Neural cell (in vitro differentiated cells): ENCODE measurements at regions not wholly inside any gene's neighbourhood (a gene's known extent, or its start where the extent isn't known, plus 50 kb on each side); places are given as distances from the start of the nearest gene placed in this dataset.
"Not testable (repeated sequence)": the region's sequence is repeated elsewhere in the genome, so short reads cannot be mapped to it uniquely, and the experiment has no call there.

ENCODE experiments used
- H2AFZ ChIP-seq: fragments of 200-600, 300-800 bp; sonication (generic), shearing (Covaris generic); 2 replicates; pipeline ENCODE4 v1.6.0; 2014; ENCODE audit warnings: low read depth, mild to moderate bottlenecking, antibody characterized with exemption, low read length, moderate library complexity
- H3F3A ChIP-seq: fragments of 200-600 bp; shearing (Covaris generic); 2 replicates; pipeline ENCODE4 v1.6.1; 2016; ENCODE audit warnings: mild to moderate bottlenecking, moderate library complexity, mixed read lengths, antibody characterized with exemption, low read length; ENCODE audit not compliant: insufficient read depth, poor library complexity, severe bottlenecking
- H3K27ac ChIP-seq: fragments of 200-600, 300-800 bp; sonication (generic), shearing (Covaris generic); 2 replicates; pipeline ENCODE4 v1.5.1; 2014; ENCODE audit warnings: mild to moderate bottlenecking, low read length, moderate library complexity
- H3K27me3 ChIP-seq: fragments of 300-800, 200-600 bp; sonication (generic), shearing (Covaris generic); 2 replicates; pipeline ENCODE4 v1.6.0; 2014; ENCODE audit warnings: mild to moderate bottlenecking, low read depth, low read length, moderate library complexity; ENCODE audit not compliant: insufficient read depth
- H3K36me3 ChIP-seq: fragments of 300-800, 200-600 bp; sonication (generic), shearing (Covaris generic); 2 replicates; pipeline ENCODE4 v1.5.1; 2014; ENCODE audit warnings: mild to moderate bottlenecking, antibody characterized with exemption, low read length, moderate library complexity; ENCODE audit not compliant: insufficient read depth
- H3K4me2 ChIP-seq: fragments of 300-800, 200-600 bp; sonication (generic), shearing (Covaris generic); 2 replicates; pipeline ENCODE4 v1.6.0; 2014; ENCODE audit warnings: mild to moderate bottlenecking, low read length
- H3K4me3 ChIP-seq: fragments of 300-800, 200-600 bp; sonication (generic), shearing (Covaris generic); 2 replicates; pipeline ENCODE4 v1.5.1; 2014; ENCODE audit warnings: mild to moderate bottlenecking, low read length, moderate library complexity
- H3K79me2 ChIP-seq: fragments of 200-600 bp; shearing (Covaris generic); replicated peaks from 2 replicates; pipeline ENCODE4 v1.6.0; 2014; ENCODE audit warnings: mild to moderate bottlenecking, low read length, moderate library complexity; ENCODE audit not compliant: insufficient read depth
- H3K9ac ChIP-seq: fragments of 300-800, 200-600 bp; sonication (generic), shearing (Covaris generic); 2 replicates; pipeline ENCODE4 v1.6.1; 2016; ENCODE audit warnings: mild to moderate bottlenecking, low read length, mixed read lengths
- H3K9me2 ChIP-seq: fragments of 200-600 bp; shearing (Covaris generic); 2 replicates; pipeline ENCODE4 v1.6.1; 2016; ENCODE audit warnings: mild to moderate bottlenecking, low read length, mixed read lengths; ENCODE audit not compliant: insufficient read depth
- H3K9me3 ChIP-seq: fragments of 200-600, 300-800 bp; sonication (generic), shearing (Covaris generic); 2 replicates; pipeline ENCODE4 v1.6.1; 2016; ENCODE audit warnings: mild to moderate bottlenecking, mixed run types, low read length, moderate library complexity, mixed read lengths
- H4K20me1 ChIP-seq: fragments of 200-600 bp; shearing (Covaris generic); 2 replicates; pipeline ENCODE4 v1.6.1; 2016; ENCODE audit warnings: mild to moderate bottlenecking, mixed run types; ENCODE audit not compliant: insufficient read depth
- CTCF ChIP-seq: fragments of 450-650 bp; IDR thresholded peaks from 2 replicates; pipeline ENCODE4 v1.5.1; 2014; ENCODE audit warnings: antibody characterized with exemption, mild to moderate bottlenecking, moderate library complexity; ENCODE audit not compliant: poor library complexity, severe bottlenecking
- EP300 ChIP-seq: fragments of 450-650 bp; conservative IDR thresholded peaks from 2 replicates; pipeline ENCODE4 v1.6.1; 2014; ENCODE audit warnings: antibody characterized with exemption, mild to moderate bottlenecking, moderate library complexity; ENCODE audit not compliant: poor library complexity, severe bottlenecking
- EZH2 ChIP-seq: fragments of 200-600, 300-800 bp; shearing (Covaris generic), sonication (generic); IDR thresholded peaks from 2 replicates; pipeline ENCODE4 v1.6.1; 2014; ENCODE audit warnings: antibody characterized with exemption, low read length, borderline replicate concordance, mild to moderate bottlenecking; ENCODE audit not compliant: insufficient read depth, poor library complexity, severe bottlenecking
- MXI1 ChIP-seq: fragments of 450-650 bp; conservative IDR thresholded peaks from 2 replicates; pipeline ENCODE4 v1.6.1; 2014; ENCODE audit warnings: antibody characterized with exemption, mild to moderate bottlenecking; ENCODE audit not compliant: poor library complexity, severe bottlenecking
- POLR2AphosphoS5 ChIP-seq: IDR thresholded peaks from 2 replicates; pipeline ENCODE4 v1.6.1; 2012
- RAD21 ChIP-seq: fragments of 450-650 bp; conservative IDR thresholded peaks from 2 replicates; pipeline ENCODE4 v1.6.1; 2014; ENCODE audit warnings: antibody characterized with exemption, mild to moderate bottlenecking, moderate library complexity
- SMC3 ChIP-seq: fragments of 450-650 bp; conservative IDR thresholded peaks from 2 replicates; pipeline ENCODE4 v1.6.1; 2014; ENCODE audit warnings: antibody characterized with exemption, mild to moderate bottlenecking, moderate library complexity; ENCODE audit not compliant: poor library complexity
- TAF1 ChIP-seq: IDR thresholded peaks from 2 replicates; pipeline ENCODE4 v1.6.1; 2012; ENCODE audit warnings: low read depth
- TF ChIP-seq, protein P1 (sequence below): IDR thresholded peaks from 2 replicates; pipeline ENCODE4 v1.6.1; 2012; ENCODE audit warnings: borderline replicate concordance

DNA sequence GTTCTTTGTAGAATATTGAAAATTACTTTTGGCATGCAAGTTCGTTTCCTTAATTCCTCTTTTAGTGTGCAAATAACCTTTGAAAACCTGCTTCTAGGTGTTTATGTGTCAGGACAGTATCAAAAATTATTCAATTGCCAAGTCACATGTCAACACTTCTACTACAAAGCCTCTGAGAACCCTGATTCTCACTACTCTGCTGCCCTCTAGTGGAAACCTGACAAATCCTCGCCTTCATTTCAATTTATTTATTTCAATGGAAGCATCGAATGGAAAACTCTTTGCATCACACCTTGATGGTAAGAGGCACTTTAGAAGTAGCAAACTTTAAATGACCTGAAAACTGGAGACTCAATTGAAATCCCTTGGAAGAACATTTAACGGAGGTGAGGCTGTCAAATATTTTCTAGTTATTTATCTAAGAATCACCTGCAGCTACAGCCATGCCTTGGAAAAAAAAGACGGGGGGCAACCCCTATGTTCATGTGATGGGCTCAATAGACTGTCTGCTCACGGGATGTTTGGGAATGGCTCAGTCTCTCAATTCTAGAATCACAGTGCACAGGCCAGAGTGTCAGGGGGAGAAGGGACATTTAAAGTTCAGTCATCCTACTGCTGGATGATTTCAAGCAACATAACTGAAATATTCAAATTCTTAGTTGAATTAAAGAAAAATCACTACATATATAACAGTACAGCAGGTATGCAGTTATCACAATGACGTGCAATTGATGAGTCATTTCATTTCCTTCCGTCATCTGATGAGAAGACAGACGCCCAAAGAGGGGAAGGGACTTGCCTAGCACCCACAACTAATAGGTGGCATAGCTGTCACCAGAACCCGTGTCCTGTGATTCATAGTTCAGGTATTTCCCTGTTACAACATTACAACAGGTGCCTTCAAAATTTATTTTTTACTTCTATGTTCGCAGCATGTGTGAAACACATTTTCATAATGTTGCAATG is 563.9 kb downstream of the TOX3 start:
- H3K4me3 ChIP-seq: no peak overlapping the region
- no peaks in the 10 kb centered on the region for H4K20me1 ChIP-seq
- H3K9me3 ChIP-seq: no peaks in the 10 kb centered on the region
- no peak overlapping the region for H3K4me2 ChIP-seq
- no peaks in the 10 kb centered on the region for H3K36me3 ChIP-seq
- no peaks in the 10 kb centered on the region for H3K27me3 ChIP-seq
- TF ChIP-seq SMC3: peak; percentile 90
- peak; percentile 96 for TF ChIP-seq RAD21
- TF ChIP-seq, protein P1, sequence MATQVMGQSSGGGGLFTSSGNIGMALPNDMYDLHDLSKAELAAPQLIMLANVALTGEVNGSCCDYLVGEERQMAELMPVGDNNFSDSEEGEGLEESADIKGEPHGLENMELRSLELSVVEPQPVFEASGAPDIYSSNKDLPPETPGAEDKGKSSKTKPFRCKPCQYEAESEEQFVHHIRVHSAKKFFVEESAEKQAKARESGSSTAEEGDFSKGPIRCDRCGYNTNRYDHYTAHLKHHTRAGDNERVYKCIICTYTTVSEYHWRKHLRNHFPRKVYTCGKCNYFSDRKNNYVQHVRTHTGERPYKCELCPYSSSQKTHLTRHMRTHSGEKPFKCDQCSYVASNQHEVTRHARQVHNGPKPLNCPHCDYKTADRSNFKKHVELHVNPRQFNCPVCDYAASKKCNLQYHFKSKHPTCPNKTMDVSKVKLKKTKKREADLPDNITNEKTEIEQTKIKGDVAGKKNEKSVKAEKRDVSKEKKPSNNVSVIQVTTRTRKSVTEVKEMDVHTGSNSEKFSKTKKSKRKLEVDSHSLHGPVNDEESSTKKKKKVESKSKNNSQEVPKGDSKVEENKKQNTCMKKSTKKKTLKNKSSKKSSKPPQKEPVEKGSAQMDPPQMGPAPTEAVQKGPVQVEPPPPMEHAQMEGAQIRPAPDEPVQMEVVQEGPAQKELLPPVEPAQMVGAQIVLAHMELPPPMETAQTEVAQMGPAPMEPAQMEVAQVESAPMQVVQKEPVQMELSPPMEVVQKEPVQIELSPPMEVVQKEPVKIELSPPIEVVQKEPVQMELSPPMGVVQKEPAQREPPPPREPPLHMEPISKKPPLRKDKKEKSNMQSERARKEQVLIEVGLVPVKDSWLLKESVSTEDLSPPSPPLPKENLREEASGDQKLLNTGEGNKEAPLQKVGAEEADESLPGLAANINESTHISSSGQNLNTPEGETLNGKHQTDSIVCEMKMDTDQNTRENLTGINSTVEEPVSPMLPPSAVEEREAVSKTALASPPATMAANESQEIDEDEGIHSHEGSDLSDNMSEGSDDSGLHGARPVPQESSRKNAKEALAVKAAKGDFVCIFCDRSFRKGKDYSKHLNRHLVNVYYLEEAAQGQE: no peak
- peak; percentile 94 for TF ChIP-seq CTCF
- TF ChIP-seq TAF1: no peak
- TF ChIP-seq EZH2: no peak
- no peaks in the 10 kb centered on the region for H3K9me2 ChIP-seq
- H3K9ac ChIP-seq: no peak overlapping the region
- no peak overlapping the region for H2AFZ ChIP-seq
- no peaks in the 10 kb centered on the region for H3F3A ChIP-seq
- no peak overlapping the region for H3K27ac ChIP-seq
- H3K79me2 ChIP-seq: no peaks in the 10 kb centered on the region

GRCh38 chr16:51981725-51982124 is 565.2 kb downstream of the TOX3 start:
- Histone ChIP-seq H4K20me1 (no peaks in the 10 kb centered on the region), H3K36me3 (no peaks in the 10 kb centered on the region), H3K27ac (no peak overlapping the region), H3K27me3 (no peaks in the 10 kb centered on the region), H3K9me2 (no peaks in the 10 kb centered on the region), H3K9me3 (no peaks in the 10 kb centered on the region), H3K4me2 (no peak overlapping the region), H3K79me2 (no peaks in the 10 kb centered on the region), H3K4me3 (no peak overlapping the region), H3F3A (no peaks in the 10 kb centered on the region), H2AFZ (no peak overlapping the region), H3K9ac (no peak overlapping the region)
- TF ChIP-seq MXI1 (no peak), TAF1 (no peak), EZH2 (no peak), CTCF (no peak), POLR2AphosphoS5 (no peak), SMC3 (no peak), RAD21 (no peak), EP300 (no peak)
- TF ChIP-seq, protein P1: no peak

DNA sequence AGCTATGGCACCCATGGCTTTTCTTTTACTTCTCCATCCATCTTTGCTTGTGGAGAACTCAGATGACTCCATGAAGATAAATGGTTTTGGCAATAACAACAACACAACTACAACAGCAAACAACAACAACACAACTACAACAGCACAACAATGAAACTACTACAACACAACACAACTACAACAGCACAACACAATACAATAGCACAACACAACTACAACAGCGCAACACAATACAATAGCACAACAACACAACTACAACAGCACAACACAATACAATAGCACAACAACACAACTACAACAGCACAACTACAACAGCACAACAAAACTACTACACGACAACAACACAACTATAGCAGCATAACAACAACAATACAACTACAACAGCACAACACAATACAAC is 569.4 kb downstream of the TOX3 start:
- not testable (repeated sequence) for H3K9me2 ChIP-seq, H3K4me2 ChIP-seq, H4K20me1 ChIP-seq, H3K9me3 ChIP-seq, H3K27ac ChIP-seq, H3F3A ChIP-seq, H3K79me2 ChIP-seq, H3K27me3 ChIP-seq, H2AFZ ChIP-seq, H3K4me3 ChIP-seq, H3K36me3 ChIP-seq, H3K9ac ChIP-seq
